Activated CD4-positive, alpha-beta memory T cell treated with anti-CD3 and anti-CD28 coated beads for 36 hours (primary cell): ENCODE measurements at regions not wholly inside any gene's neighbourhood (a gene's known extent, or its start where the extent isn't known, plus 50 kb on each side); places are given as distances from the start of the nearest gene placed in this dataset.

Experiments
- CTCF ChIA-PET: fragments of 350-600 bp; sonication (Branson Sonifier 250); formaldehyde crosslinking; loops from one replicate; lab custom pipeline; 2021; ENCODE audit warnings: antibody characterized with exemption, inconsistent platforms; lab: Charles Lee
- POLR2A ChIA-PET: fragments of 350-600 bp; sonication (Branson Sonifier 250); formaldehyde crosslinking; loops from one replicate; lab custom pipeline; 2021; ENCODE audit warnings: antibody characterized with exemption; lab: Charles Lee
- DNase-seq: peaks from one replicate; pipeline ENCODE4 v3.0.0-alpha.2; 2020
- H3K27ac Mint-ChIP-seq: one replicate; pipeline ENCODE4 v1.8.0; 2021; ENCODE audit warnings: mixed read lengths
- H3K27me3 Mint-ChIP-seq: one replicate; pipeline ENCODE4 v1.8.0; 2021; ENCODE audit warnings: mixed read lengths
- H3K36me3 Mint-ChIP-seq: one replicate; pipeline ENCODE4 v1.8.0; 2021; ENCODE audit warnings: mixed read lengths
- H3K4me1 Mint-ChIP-seq: one replicate; pipeline ENCODE4 v1.8.0; 2021; ENCODE audit warnings: low read depth, mixed read lengths
- H3K4me3 Mint-ChIP-seq: one replicate; pipeline ENCODE4 v1.8.0; 2021; ENCODE audit warnings: mild to moderate bottlenecking, mixed read lengths
- H3K9me3 Mint-ChIP-seq: one replicate; pipeline ENCODE4 v1.8.0; 2021; ENCODE audit warnings: mixed read lengths
- intact Hi-C: fragments of 100-400 bp; cut with micrococcal nuclease; formaldehyde crosslinking; loops from one replicate; pipeline ENCODE4 v1.15.1; 2023

GRCh38 chr6:183668-184067, 108.6 kb upstream of the DUSP22 start:
- peaks cover 8% of the 10 kb centered on the region for H3K27me3 Mint-ChIP-seq
- peaks cover 28% of the 10 kb centered on the region for H3K4me1 Mint-ChIP-seq
- intact Hi-C loops = no loop called here
- H3K36me3 Mint-ChIP-seq = no peaks in the 10 kb centered on the region
- ChIA-PET CTCF (interaction anchor here (0.7 to 2.3 kb wide), 5 partner anchors 15 to 220 kb away, joined by 3 to 8 read pairs (median 4); no protein-coding TSS in a partner anchor), POLR2A (no interaction called here)
- DNase-seq = peak; percentile 28
- H3K4me3 Mint-ChIP-seq = no peak overlapping the region
- H3K27ac Mint-ChIP-seq = no peak overlapping the region
- no peaks in the 10 kb centered on the region for H3K9me3 Mint-ChIP-seq

- H3K4me3 Mint-ChIP-seq = no peak overlapping the region
- H3K9me3 Mint-ChIP-seq = no peaks in the 10 kb centered on the region
- H3K36me3 Mint-ChIP-seq = no peaks in the 10 kb centered on the region
- peaks cover 33% of the 10 kb centered on the region for H3K4me1 Mint-ChIP-seq
- intact Hi-C loops = no loop called here
- CTCF ChIA-PET = interaction anchor here (0.7 to 2.3 kb wide), 5 partner anchors 15 to 220 kb away, joined by 3 to 8 read pairs (median 4); no protein-coding TSS in a partner anchor
- no peak for DNase-seq
- no peak overlapping the region for H3K27ac Mint-ChIP-seq
- H3K27me3 Mint-ChIP-seq = peaks cover 6% of the 10 kb centered on the region
- POLR2A ChIA-PET = no interaction called here
Measured at GRCh38 chr6:184161-184700, 108.1 kb upstream of the DUSP22 start.

- Mint-ChIP-seq H3K4me1 (peaks cover 40% of the 10 kb centered on the region), H3K4me3 (no peak overlapping the region), H3K36me3 (no peaks in the 10 kb centered on the region), H3K27me3 (peaks cover 2% of the 10 kb centered on the region), H3K9me3 (no peaks in the 10 kb centered on the region), H3K27ac (no peak overlapping the region)
- ChIA-PET POLR2A (interaction anchor here (1.5 kb wide), 1 partner anchor 205 kb away, joined by 5 read pairs; the partner anchor contains the start of gene IRF4), CTCF (no interaction called here)
- intact Hi-C loops = no loop called here
- no peak for DNase-seq
Measured at GRCh38 chr6:186340-186965, 105.8 kb upstream of the DUSP22 start.

- peaks cover 38% of the 10 kb centered on the region for H3K4me1 Mint-ChIP-seq
- no peaks in the 10 kb centered on the region for H3K36me3 Mint-ChIP-seq
- no peak overlapping the region for H3K4me3 Mint-ChIP-seq
- CTCF ChIA-PET = interaction anchor here (0.6 to 1.8 kb wide), 4 partner anchors 19 to 398 kb away, joined by 3 to 9 read pairs (median 4); no protein-coding TSS in a partner anchor
- H3K9me3 Mint-ChIP-seq = no peaks in the 10 kb centered on the region
- no peak for DNase-seq
- intact Hi-C loops = no loop called here
- no peak overlapping the region for H3K27ac Mint-ChIP-seq
- POLR2A ChIA-PET = interaction anchor here (0.6 to 1.5 kb wide), 3 partner anchors 18 to 303 kb away, joined by 3 to 5 read pairs (median 4); partner anchors contain the start of gene IRF4
- peaks cover 2% of the 10 kb centered on the region for H3K27me3 Mint-ChIP-seq
Measured at GRCh38 chr6:187210-187861, 105.0 kb upstream of the DUSP22 start.

- peak overlapping the region; percentile 1 for H3K4me3 Mint-ChIP-seq
- peaks cover 2% of the 10 kb centered on the region for H3K27me3 Mint-ChIP-seq
- DNase-seq = peak; percentile 93
- H3K27ac Mint-ChIP-seq = peak overlapping the region; percentile 64
- CTCF ChIA-PET = interaction anchor here (0.6 to 4.9 kb wide), 46 partner anchors 9 to 1235 kb away, joined by 3 to 54 read pairs (median 4); partner anchors contain the start of genes DUSP22 and IRF4
- POLR2A ChIA-PET = interaction anchor here (0.6 to 2.9 kb wide), 11 partner anchors 26 to 310 kb away, joined by 3 to 24 read pairs (median 7); partner anchors contain the start of gene IRF4
- intact Hi-C loops = loop anchor here (1.0 to 2.0 kb wide), 12 partner anchors 20 to 598 kb away; no protein-coding TSS in a partner anchor
- H3K4me1 Mint-ChIP-seq = peaks cover 44% of the 10 kb centered on the region
- H3K36me3 Mint-ChIP-seq = no peaks in the 10 kb centered on the region
- H3K9me3 Mint-ChIP-seq = no peaks in the 10 kb centered on the region
Measured at GRCh38 chr6:188821-189655, 103.2 kb upstream of the DUSP22 start.

- H3K4me3 Mint-ChIP-seq = no peak overlapping the region
- ChIA-PET POLR2A (interaction anchor here (0.6 to 2.9 kb wide), 10 partner anchors 26 to 310 kb away, joined by 3 to 24 read pairs (median 7); partner anchors contain the start of gene IRF4), CTCF (interaction anchor here (0.7 to 4.9 kb wide), 22 partner anchors 9 to 608 kb away, joined by 3 to 54 read pairs (median 4); partner anchors contain the start of gene IRF4)
- no peak for DNase-seq
- H3K27me3 Mint-ChIP-seq = peaks cover 2% of the 10 kb centered on the region
- peaks cover 47% of the 10 kb centered on the region for H3K4me1 Mint-ChIP-seq
- intact Hi-C loops = loop anchor here (1.0 to 2.0 kb wide), 12 partner anchors 20 to 598 kb away; no protein-coding TSS in a partner anchor
- H3K9me3 Mint-ChIP-seq = no peaks in the 10 kb centered on the region
- peak overlapping the region; percentile 64 for H3K27ac Mint-ChIP-seq
- H3K36me3 Mint-ChIP-seq = no peaks in the 10 kb centered on the region
Measured at GRCh38 chr6:189676-190075, 102.6 kb upstream of the DUSP22 start.

- intact Hi-C loops = no loop called here
- Mint-ChIP-seq H3K27me3 (peaks cover 2% of the 10 kb centered on the region), H3K27ac (peak overlapping the region; percentile 10), H3K4me1 (peaks cover 58% of the 10 kb centered on the region), H3K9me3 (no peaks in the 10 kb centered on the region), H3K4me3 (no peak overlapping the region), H3K36me3 (no peaks in the 10 kb centered on the region)
- DNase-seq = peak; percentile 33
- ChIA-PET POLR2A (interaction anchor here (1.0 to 2.9 kb wide), 6 partner anchors 33 to 445 kb away, joined by 3 to 24 read pairs (median 8); partner anchors contain the start of gene IRF4), CTCF (interaction anchor here (0.7 to 4.9 kb wide), 7 partner anchors 10 to 214 kb away, joined by 3 to 54 read pairs (median 4); partner anchors contain the start of gene IRF4)
Measured at GRCh38 chr6:190596-191395, 101.5 kb upstream of the DUSP22 start.

- POLR2A ChIA-PET = interaction anchor here (0.7 to 2.9 kb wide), 3 partner anchors 32 to 444 kb away, joined by 3 to 24 read pairs (median 3); no protein-coding TSS in a partner anchor
- no peak overlapping the region for H3K4me3 Mint-ChIP-seq
- intact Hi-C loops = no loop called here
Measured at GRCh38 chr6:191487-192312, 100.6 kb upstream of the DUSP22 start.

GRCh38 chr6:192313-192664, 100.0 kb upstream of the DUSP22 start:
- intact Hi-C loops = no loop called here
- no peaks in the 10 kb centered on the region for H3K9me3 Mint-ChIP-seq
- POLR2A ChIA-PET = interaction anchor here (0.7 kb wide), 1 partner anchor 128 kb away, joined by 3 read pairs; no protein-coding TSS in a partner anchor

More at GRCh38 chr6:191487-192312, 100.6 kb upstream of the DUSP22 start:
- Mint-ChIP-seq H3K36me3 (no peaks in the 10 kb centered on the region), H3K9me3 (no peaks in the 10 kb centered on the region), H3K27ac (no peak overlapping the region), H3K4me1 (peaks cover 67% of the 10 kb centered on the region), H3K27me3 (peaks cover 2% of the 10 kb centered on the region)
- CTCF ChIA-PET = interaction anchor here (0.7 to 4.9 kb wide), 4 partner anchors 29 to 200 kb away, joined by 3 to 54 read pairs (median 4); partner anchors contain the start of gene IRF4
- no peak for DNase-seq

More at GRCh38 chr6:192313-192664, 100.0 kb upstream of the DUSP22 start:
- Mint-ChIP-seq H3K27ac (no peak overlapping the region), H3K36me3 (no peaks in the 10 kb centered on the region), H3K4me3 (no peak overlapping the region), H3K27me3 (no peaks in the 10 kb centered on the region), H3K4me1 (peaks cover 73% of the 10 kb centered on the region)
- CTCF ChIA-PET = interaction anchor here (4.9 kb wide), 1 partner anchor 199 kb away, joined by 54 read pairs; the partner anchor contains the start of gene IRF4
- DNase-seq = no peak
